Superior temporal gyrus (tissue), 1 donor: ENCODE measurements at regions not wholly inside any gene's neighbourhood (a gene's known extent, or its start where the extent isn't known, plus 50 kb on each side); places are given as distances from the start of the nearest gene placed in this dataset.
"Not testable (repeated sequence)": the region's sequence is repeated elsewhere in the genome, so short reads cannot be mapped to it uniquely, and the experiment has no call there.

Source experiments
- DNase-seq: peaks from one replicate; pipeline ENCODE4 v3.0.0-alpha.2; 2016; ENCODE audit errors: extremely low spot score

DNA sequence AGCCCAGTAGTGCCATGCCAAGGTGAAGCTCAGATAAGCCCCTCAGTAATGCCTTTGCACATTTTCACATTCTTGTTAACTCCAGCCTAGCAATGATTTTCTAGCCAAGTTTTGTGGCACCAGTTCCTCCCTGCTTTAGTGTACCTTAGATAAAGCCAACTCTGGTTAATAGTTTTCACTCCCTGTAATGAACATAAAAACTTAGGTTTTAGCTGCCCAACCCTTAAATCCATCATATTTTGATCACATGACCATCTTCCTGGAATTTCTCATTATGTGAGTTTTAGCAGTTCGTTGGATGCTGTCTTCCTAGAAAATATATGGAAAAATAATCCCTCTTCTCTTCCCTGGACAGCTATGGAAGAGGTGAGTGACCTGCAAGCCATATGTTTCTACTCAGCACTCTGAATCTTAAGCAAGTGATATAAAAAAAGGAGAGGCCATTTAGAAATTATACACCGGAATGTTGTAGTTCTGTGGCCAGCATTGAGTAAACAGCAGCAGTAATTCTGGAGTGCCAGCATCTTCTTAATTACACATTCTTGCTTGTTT, 62.2 kb upstream of the P2RY1 start:
- no peak for DNase-seq

DNA sequence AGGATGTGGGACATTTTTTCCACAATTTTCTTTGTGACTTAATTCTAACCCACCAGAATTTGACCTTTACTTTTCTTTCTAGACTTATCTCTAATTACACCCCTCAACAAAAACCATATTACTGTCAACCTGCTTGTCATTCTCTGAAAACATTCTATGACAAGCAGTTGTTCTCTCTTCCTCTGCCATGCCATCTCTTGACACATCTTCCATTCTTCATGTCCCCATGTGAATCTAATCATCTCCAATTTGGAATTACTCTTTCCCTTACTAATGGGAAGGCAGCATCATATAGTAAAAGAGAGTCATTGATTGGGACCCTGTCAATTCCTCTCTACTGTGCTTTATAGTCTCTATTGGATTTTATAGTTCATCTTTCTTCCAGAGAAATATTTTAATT, 61.3 kb upstream of the P2RY1 start:
- DNase-seq: no peak

DNA sequence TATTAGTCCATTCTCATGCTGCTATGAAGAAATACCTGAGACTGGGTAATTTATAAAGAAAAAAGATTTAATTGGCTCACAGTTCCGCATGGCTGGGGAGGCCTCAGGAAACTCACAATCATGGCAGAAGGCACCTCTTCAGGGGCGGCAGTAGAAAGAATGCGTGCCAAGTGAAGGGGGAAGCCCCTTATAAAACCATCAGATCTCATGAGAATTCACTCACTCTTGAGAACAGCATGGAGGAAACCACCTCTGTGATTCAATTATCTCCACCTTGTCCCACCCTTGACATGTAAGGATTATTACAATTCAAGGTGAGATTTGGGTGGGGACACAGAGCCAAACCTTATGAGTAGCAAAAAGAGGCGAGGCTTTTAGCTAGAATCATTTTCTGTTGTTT, 60.7 kb upstream of the P2RY1 start:
- not testable (repeated sequence) for DNase-seq

DNA sequence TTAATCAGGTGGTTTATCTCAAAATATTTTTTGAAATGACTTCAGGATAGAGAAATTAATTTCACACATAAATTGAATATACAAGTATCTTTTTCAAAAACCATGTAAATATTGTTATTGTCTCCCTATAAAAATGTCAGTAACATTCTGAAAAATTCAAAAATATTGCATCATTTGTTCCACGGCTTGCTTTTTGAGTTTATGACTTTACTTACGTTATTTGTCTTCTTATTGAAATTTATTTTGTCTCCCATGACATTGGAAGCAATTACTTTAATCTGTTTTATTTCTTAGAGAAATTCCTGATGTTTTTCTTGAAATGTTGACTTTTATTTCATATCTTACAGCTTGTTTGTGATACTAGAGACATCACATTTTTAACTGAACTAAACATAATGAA, 56.9 kb upstream of the P2RY1 start:
- no peak for DNase-seq

DNA sequence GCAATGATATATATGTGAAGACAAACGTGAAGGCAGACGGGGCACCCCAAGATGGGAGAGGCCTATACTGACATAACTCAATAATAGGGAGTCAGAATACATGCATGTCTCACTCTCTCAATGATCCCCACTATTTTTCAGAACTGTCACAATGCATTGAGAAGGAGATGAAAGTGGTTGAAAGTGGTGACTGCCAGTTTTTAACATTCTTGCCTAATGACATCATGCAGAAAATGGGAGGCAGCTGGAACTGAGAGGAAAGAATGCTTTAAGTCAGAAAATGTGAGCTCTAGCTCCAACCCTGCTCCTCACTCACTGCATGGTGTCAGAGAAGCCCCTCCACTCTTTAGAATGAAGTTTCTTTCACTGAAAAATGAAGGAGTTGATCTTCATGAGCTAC, 55.3 kb upstream of the P2RY1 start:
- DNase-seq: no peak

DNA sequence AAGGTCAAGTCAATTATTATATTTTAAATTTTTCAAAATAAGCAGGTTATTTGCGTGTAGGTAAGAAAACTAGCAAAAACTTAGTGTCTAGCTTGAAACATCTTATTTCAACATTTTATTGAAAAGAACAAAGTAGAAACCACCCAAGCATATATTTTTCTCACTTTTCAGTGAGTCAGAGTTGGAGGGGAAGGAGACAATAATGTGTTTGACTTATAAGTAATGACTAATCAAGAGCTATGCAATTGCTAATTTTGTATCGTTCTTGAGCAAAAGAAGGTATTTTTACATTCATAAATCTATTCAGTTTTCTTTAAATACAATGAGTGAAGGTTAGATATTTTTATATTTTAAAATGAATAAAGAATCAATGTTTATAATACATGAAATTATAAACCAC, 54.4 kb upstream of the P2RY1 start:
- no peak for DNase-seq

DNA sequence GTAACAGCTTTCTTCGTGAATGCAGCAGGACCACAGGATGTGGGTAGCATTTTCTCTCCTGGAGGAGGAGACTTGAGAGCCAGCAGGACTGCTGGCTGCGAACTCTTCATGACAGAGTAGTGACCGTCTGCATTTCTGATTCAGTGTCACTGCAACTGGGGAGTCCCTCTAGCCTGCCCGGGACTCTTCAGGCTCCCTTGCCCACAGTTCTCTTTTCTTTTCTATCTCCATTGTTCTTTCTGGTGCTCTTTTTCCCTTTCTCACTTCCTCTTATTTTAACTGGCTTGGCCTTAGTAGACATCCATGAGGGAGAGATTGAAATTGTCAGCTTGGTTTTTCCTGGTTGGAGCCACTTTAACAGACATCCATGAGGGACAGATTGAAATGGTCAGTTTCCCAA, 49.9 kb upstream of the P2RY1 start:
- no peak for DNase-seq
